K562 (cell line): ENCODE measurements at regions not wholly inside any gene's neighbourhood (a gene's known extent, or its start where the extent isn't known, plus 50 kb on each side); places are given as distances from the start of the nearest gene placed in this dataset.

ENCODE experiments used
- CAMTA2 ChIP-seq: fragments of 250-450 bp; sonication (Bioruptor Pico); conservative IDR thresholded peaks from 2 replicates; pipeline ENCODE4 v1.5.1; 2022
- CEBPG ChIP-seq, 3 experiments: fragments of 200-800 bp in 1 of 3; sonication (Bioruptor generic) in 1 of 3; sonication (generic) in 1 of 3; formaldehyde crosslinking in 1 of 3; IDR thresholded peaks in 2 of 3; conservative IDR thresholded peaks in 1 of 3; 2 replicates each; pipeline versions ENCODE4 v1.6.1 to v1.8.0; 2016 to 2022; ENCODE audit warnings: missing compliant biosample characterization in 2 of 3, missing genetic modification characterization in 2 of 3, mild to moderate bottlenecking in 1 of 3, missing genetic modification reagents in 1 of 3
- FOS ChIP-seq: IDR thresholded peaks from 3 replicates; pipeline ENCODE4 v1.6.1; 2011; ENCODE audit not compliant: insufficient read length; ENCODE audit errors: extremely low read depth
- FUS ChIP-seq: fragments of 200-400 bp; formaldehyde crosslinking; optimal IDR thresholded peaks from 2 replicates; pipeline ENCODE3; 2017; ENCODE audit warnings: low read depth, low read length
- HNRNPK ChIP-seq: fragments of 200-400 bp; formaldehyde crosslinking; IDR thresholded peaks from one replicate; pipeline ENCODE4 v1.6.1; 2018; ENCODE audit warnings: mild to moderate bottlenecking, low read depth, low read length; ENCODE audit not compliant: poor library complexity, severe bottlenecking
- HNRNPL ChIP-seq: fragments of 200-400 bp; formaldehyde crosslinking; IDR thresholded peaks from 2 replicates; pipeline ENCODE4 v1.6.1; 2017; ENCODE audit warnings: low read depth, mild to moderate bottlenecking, low read length
- KDM2B ChIP-seq: fragments of 250-450 bp; sonication (Bioruptor Pico); IDR thresholded peaks from 2 replicates; pipeline ENCODE4 v1.8.0; 2021; ENCODE audit warnings: mild to moderate bottlenecking, moderate library complexity
- PHF21A ChIP-seq: fragments of 450-650 bp; IDR thresholded peaks from 2 replicates; pipeline ENCODE4 v1.6.1; 2017; ENCODE audit warnings: low read depth, borderline replicate concordance
- PTBP1 ChIP-seq: fragments of 200-400 bp; formaldehyde crosslinking; IDR thresholded peaks from 2 replicates; pipeline ENCODE4 v1.6.1; 2017; ENCODE audit warnings: low read depth, low read length
- PYGO2 ChIP-seq: fragments of 450-650 bp; IDR thresholded peaks from 2 replicates; pipeline ENCODE4 v1.6.1; 2016; ENCODE audit warnings: mild to moderate bottlenecking, missing genetic modification characterization, moderate library complexity, missing compliant biosample characterization
- SUPT5H ChIP-seq: fragments of 450-650 bp; IDR thresholded peaks from 2 replicates; pipeline ENCODE4 v1.6.1; 2016
- ZNF143 ChIP-seq: sonication (generic); formaldehyde crosslinking; IDR thresholded peaks from 2 replicates; pipeline ENCODE4 v1.9.0; 2022; ENCODE audit warnings: mild to moderate bottlenecking, missing genetic modification reagents
- ZNF197 ChIP-seq: fragments of 200-800 bp; sonication (Bioruptor generic); IDR thresholded peaks from 2 replicates; pipeline ENCODE4 v1.6.1; 2016; ENCODE audit warnings: low read depth, missing genetic modification characterization, missing compliant biosample characterization
- ZNF217 ChIP-seq: sonication (generic); formaldehyde crosslinking; IDR thresholded peaks from 2 replicates; pipeline ENCODE4 v1.8.0; 2022; ENCODE audit warnings: mild to moderate bottlenecking, missing genetic modification reagents
- ZNF551 ChIP-seq: fragments of 250-450 bp; sonication (Bioruptor Pico); IDR thresholded peaks from 2 replicates; pipeline ENCODE4 v1.5.0; 2021; ENCODE audit warnings: mild to moderate bottlenecking, moderate library complexity
- TF ChIP-seq, protein P1 (sequence below): fragments of 450-650 bp; IDR thresholded peaks from 2 replicates; pipeline ENCODE4 v1.6.1; 2016; ENCODE audit warnings: low read depth
- TF ChIP-seq, protein P2 (sequence below): IDR thresholded peaks from 2 replicates; pipeline ENCODE4 v1.6.1; 2014; ENCODE audit warnings: antibody characterized with exemption
- TF ChIP-seq, protein P3 (sequence below), 2 experiments: fragments of 450-650 bp in 1 of 2; sonication (generic) in 1 of 2; formaldehyde crosslinking in 1 of 2; IDR thresholded peaks in 1 of 2; conservative IDR thresholded peaks in 1 of 2; 2 replicates each; pipeline versions ENCODE4 v1.6.1 to v1.8.1; 2016 to 2023; ENCODE audit warnings: mild to moderate bottlenecking in 2 of 2, moderate library complexity in 2 of 2, inconsistent platforms in 1 of 2, missing genetic modification reagents in 1 of 2

DNA sequence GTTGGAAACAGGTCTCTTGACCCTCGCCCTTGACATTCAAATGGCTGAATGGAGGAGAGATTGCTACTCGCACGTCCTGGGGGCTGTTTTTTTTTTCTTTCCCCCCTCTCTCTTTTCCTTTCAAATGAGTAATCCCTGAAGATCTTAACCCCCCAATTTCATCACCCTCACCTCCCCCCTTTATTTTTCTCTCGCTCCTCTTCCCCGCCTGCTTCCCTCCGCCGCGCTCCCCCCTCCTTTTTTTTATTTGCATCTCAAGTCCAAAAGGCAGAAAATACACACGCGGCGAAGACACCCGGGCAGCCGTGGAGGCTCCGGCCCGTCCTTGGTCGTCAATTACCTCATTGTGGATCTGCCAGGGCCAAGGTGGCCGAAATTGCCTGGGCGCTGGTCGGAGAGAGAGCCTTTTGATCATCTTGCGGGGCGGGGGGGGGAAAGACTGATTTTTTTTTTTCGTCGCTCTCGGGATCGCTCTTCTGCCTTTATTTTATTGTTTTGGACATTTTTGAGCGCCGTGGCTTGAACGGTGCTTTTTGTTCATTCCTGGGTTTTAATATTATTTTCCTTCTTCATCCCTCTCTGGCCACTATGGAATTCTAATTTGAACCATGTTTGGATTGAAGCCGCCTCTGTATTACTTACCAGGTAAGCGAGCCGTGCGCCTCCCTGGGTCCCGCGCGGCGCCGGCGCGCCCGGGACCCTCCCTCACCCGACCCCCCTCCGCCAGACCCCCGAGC lies 57.2 kb upstream of the GSE1 start (continued):
- TF ChIP-seq CEBPG (CRISPR knock-in tag; IDR thresholded peaks at IDR 0.05) (no peak), CEBPG (tag; conservative IDR thresholded peaks at IDR 0.05 in 1 of 2, IDR thresholded peaks at IDR 0.05 in 1 of 2) (peak in 1 of 2 experiments; percentile 74; a peak in 2 of 4 replicates), KDM2B (CRISPR knock-in tag) (no peak), HNRNPL (no peak), ZNF143 (no peak), PYGO2 (no peak), HNRNPK (no peak), ZNF197 (no peak), ZNF217 (CRISPR knock-in tag) (no peak), SUPT5H (peak; percentile 73), PTBP1 (no peak), FOS (no peak), ZNF551 (CRISPR knock-in tag) (no peak), CAMTA2 (CRISPR knock-in tag) (no peak), PHF21A (no peak), FUS (no peak)
- TF ChIP-seq, protein P1, sequence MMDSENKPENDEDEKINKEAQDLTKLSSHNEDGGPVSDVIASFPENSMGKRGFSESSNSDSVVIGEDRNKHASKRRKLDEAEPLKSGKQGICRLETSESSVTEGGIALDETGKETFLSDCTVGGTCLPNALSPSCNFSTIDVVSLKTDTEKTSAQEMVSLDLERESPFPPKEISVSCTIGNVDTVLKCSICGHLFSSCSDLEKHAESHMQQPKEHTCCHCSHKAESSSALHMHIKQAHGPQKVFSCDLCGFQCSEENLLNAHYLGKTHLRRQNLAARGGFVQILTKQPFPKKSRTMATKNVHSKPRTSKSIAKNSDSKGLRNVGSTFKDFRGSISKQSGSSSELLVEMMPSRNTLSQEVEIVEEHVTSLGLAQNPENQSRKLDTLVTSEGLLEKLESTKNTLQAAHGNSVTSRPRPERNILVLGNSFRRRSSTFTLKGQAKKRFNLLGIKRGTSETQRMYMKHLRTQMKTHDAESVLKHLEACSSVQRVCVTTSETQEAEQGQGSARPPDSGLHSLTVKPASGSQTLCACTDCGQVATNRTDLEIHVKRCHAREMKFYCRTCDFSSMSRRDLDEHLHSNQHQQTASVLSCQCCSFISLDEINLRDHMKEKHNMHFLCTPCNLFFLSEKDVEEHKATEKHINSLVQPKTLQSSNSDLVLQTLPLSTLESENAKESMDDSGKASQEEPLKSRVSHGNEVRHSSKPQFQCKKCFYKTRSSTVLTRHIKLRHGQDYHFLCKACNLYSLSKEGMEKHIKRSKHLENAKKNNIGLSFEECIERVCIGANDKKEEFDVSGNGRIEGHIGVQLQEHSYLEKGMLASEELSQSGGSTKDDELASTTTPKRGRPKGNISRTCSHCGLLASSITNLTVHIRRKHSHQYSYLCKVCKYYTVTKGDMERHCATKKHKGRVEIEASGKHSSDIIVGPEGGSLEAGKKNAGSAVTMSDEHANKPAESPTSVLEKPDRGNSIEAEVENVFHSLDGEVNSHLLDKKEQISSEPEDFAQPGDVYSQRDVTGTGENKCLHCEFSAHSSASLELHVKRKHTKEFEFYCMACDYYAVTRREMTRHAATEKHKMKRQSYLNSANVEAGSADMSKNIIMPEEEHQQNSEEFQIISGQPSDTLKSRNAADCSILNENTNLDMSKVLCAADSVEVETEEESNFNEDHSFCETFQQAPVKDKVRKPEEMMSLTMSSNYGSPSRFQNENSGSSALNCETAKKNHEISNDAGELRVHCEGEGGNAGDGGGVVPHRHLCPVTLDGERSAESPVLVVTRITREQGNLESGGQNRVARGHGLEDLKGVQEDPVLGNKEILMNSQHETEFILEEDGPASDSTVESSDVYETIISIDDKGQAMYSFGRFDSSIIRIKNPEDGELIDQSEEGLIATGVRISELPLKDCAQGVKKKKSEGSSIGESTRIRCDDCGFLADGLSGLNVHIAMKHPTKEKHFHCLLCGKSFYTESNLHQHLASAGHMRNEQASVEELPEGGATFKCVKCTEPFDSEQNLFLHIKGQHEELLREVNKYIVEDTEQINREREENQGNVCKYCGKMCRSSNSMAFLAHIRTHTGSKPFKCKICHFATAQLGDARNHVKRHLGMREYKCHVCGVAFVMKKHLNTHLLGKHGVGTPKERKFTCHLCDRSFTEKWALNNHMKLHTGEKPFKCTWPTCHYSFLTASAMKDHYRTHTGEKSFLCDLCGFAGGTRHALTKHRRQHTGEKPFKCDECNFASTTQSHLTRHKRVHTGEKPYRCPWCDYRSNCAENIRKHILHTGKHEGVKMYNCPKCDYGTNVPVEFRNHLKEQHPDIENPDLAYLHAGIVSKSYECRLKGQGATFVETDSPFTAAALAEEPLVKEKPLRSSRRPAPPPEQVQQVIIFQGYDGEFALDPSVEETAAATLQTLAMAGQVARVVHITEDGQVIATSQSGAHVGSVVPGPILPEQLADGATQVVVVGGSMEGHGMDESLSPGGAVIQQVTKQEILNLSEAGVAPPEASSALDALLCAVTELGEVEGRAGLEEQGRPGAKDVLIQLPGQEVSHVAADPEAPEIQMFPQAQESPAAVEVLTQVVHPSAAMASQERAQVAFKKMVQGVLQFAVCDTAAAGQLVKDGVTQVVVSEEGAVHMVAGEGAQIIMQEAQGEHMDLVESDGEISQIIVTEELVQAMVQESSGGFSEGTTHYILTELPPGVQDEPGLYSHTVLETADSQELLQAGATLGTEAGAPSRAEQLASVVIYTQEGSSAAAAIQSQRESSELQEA: 0 out of 2 replicates have a peak, but pooled peaks have one; percentile 14
- TF ChIP-seq, protein P2, sequence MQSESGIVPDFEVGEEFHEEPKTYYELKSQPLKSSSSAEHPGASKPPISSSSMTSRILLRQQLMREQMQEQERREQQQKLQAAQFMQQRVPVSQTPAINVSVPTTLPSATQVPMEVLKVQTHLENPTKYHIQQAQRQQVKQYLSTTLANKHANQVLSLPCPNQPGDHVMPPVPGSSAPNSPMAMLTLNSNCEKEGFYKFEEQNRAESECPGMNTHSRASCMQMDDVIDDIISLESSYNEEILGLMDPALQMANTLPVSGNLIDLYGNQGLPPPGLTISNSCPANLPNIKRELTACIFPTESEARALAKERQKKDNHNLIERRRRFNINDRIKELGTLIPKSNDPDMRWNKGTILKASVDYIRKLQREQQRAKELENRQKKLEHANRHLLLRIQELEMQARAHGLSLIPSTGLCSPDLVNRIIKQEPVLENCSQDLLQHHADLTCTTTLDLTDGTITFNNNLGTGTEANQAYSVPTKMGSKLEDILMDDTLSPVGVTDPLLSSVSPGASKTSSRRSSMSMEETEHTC: no peak
- TF ChIP-seq, protein P3, sequence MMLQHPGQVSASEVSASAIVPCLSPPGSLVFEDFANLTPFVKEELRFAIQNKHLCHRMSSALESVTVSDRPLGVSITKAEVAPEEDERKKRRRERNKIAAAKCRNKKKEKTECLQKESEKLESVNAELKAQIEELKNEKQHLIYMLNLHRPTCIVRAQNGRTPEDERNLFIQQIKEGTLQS (IDR thresholded peaks at IDR 0.05): 0 out of 2 replicates have a peak, but pooled peaks have one; percentile 6
- TF ChIP-seq, protein P3 (CRISPR knock-in tag; conservative IDR thresholded peaks at IDR 0.05): no peak
